HUES64 (cell line): ENCODE measurements at regions not wholly inside any gene's neighbourhood (a gene's known extent, or its start where the extent isn't known, plus 50 kb on each side); places are given as distances from the start of the nearest gene placed in this dataset.

Source experiments
- H3K27ac ChIP-seq: 2 replicates; pipeline ENCODE4 v1.7.0; 2013; ENCODE audit warnings: low read depth, low read length, inconsistent platforms
- H3K27me3 ChIP-seq: 2 replicates; pipeline ENCODE4 v1.6.1; 2013; ENCODE audit warnings: mild to moderate bottlenecking, low read length; ENCODE audit not compliant: insufficient read depth
- H3K36me3 ChIP-seq: 2 replicates; pipeline ENCODE4 v1.6.1; 2013; ENCODE audit warnings: mild to moderate bottlenecking, low read length; ENCODE audit not compliant: insufficient read depth
- H3K4me1 ChIP-seq: 2 replicates; pipeline ENCODE4 v1.6.1; 2013; ENCODE audit warnings: mild to moderate bottlenecking, low read length, moderate library complexity; ENCODE audit not compliant: insufficient read depth
- H3K4me3 ChIP-seq: 2 replicates; pipeline ENCODE4 v1.5.1; 2013; ENCODE audit warnings: mild to moderate bottlenecking, low read length, moderate library complexity
- H3K9ac ChIP-seq: 2 replicates; pipeline ENCODE4 v1.6.1; 2013; ENCODE audit warnings: mild to moderate bottlenecking, low read depth, low read length
- H3K9me3 ChIP-seq: 2 replicates; pipeline ENCODE4 v1.6.1; 2013; ENCODE audit warnings: low read depth, low read length; ENCODE audit not compliant: insufficient read depth
- WGBS: fragments of 150-250, 120-280 bp; methylation state at CpG from one replicate; pipeline ENCODE4 v1.1.7; 2013; ENCODE audit warnings: missing lambda C conversion rate; 5-methylcytosine and 5-hydroxymethylcytosine counted together

GRCh38 chr1:234698686-234699085 lies 88.7 kb upstream of the IRF2BP2 start:
- WGBS = 97% methylated on average over 6 of the region's 6 CpGs
- Histone ChIP-seq H3K4me1 (no peaks in the 10 kb centered on the region), H3K27ac (no peak overlapping the region), H3K27me3 (no peaks in the 10 kb centered on the region), H3K4me3 (no peak overlapping the region), H3K9me3 (no peaks in the 10 kb centered on the region), H3K36me3 (no peaks in the 10 kb centered on the region), H3K9ac (no peak overlapping the region)

GRCh38 chr1:234697741-234698140 lies 87.8 kb upstream of the IRF2BP2 start:
- no peaks in the 10 kb centered on the region for H3K4me1 ChIP-seq
- no peak overlapping the region for H3K4me3 ChIP-seq
- H3K27me3 ChIP-seq = no peaks in the 10 kb centered on the region
- no peaks in the 10 kb centered on the region for H3K9me3 ChIP-seq
- WGBS = 98% methylated on average over 8 of the region's 8 CpGs
- no peaks in the 10 kb centered on the region for H3K36me3 ChIP-seq
- no peak overlapping the region for H3K9ac ChIP-seq
- H3K27ac ChIP-seq = no peak overlapping the region

- WGBS = 100% methylated on average over 1 of the region's 1 CpG
- Histone ChIP-seq H3K4me1 (no peaks in the 10 kb centered on the region), H3K36me3 (no peaks in the 10 kb centered on the region), H3K9ac (no peak overlapping the region), H3K9me3 (no peaks in the 10 kb centered on the region), H3K4me3 (no peak overlapping the region), H3K27me3 (no peaks in the 10 kb centered on the region), H3K27ac (no peak overlapping the region)
Observed at GRCh38 chr1:234697015-234697414, 87.0 kb upstream of the IRF2BP2 start.

DNA sequence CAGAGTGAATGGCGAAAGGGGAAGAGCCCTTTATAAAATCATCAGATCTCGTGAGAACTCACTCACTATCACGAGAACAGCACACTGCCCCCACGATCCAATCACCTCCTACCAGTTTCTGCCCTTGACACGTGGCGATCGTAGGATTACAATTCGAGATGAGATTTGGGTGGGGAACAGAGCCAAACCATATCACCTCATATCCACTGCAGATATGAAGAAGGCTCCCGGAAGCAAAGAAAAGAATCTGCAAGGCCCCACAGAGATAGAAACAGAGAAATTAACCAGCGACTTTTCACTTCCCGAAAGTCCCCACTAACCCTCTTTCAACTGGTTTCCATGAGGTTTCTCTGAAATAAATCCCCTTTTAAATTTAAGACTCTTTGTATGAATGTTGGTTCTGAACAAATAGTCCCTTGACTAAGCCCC lies 86.2 kb upstream of the IRF2BP2 start:
- Histone ChIP-seq H3K27me3 (no peaks in the 10 kb centered on the region), H3K4me1 (no peaks in the 10 kb centered on the region), H3K9ac (no peak overlapping the region), H3K4me3 (no peak overlapping the region), H3K27ac (no peak overlapping the region), H3K9me3 (no peaks in the 10 kb centered on the region), H3K36me3 (no peaks in the 10 kb centered on the region)
- WGBS = 94% methylated on average over 11 of the region's 11 CpGs

DNA sequence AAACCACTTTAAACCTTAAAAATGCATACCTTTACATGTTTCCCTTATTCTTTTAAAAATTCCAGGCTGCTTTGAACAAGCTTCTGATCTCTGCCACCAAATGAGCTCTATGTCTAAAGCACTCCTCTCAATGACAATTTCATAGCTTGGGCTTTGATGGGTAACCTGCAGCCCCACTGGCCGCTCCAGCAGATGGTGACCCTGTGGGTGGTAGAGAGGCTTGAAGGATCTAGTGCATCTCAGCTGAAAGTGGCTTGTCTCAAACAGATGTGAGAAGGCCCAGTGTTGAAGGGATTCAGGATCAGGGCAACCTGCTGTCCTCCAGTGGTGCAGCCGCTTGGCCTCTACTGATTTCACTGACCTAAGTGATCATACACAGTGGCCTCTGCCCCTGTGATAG lies 84.7 kb upstream of the IRF2BP2 start:
- H3K27me3 ChIP-seq = no peaks in the 10 kb centered on the region
- H3K4me3 ChIP-seq = no peak overlapping the region
- 93% methylated on average over 2 of the region's 2 CpGs for WGBS
- no peaks in the 10 kb centered on the region for H3K36me3 ChIP-seq
- no peak overlapping the region for H3K27ac ChIP-seq
- H3K4me1 ChIP-seq = no peaks in the 10 kb centered on the region
- no peak overlapping the region for H3K9ac ChIP-seq
- no peaks in the 10 kb centered on the region for H3K9me3 ChIP-seq

DNA sequence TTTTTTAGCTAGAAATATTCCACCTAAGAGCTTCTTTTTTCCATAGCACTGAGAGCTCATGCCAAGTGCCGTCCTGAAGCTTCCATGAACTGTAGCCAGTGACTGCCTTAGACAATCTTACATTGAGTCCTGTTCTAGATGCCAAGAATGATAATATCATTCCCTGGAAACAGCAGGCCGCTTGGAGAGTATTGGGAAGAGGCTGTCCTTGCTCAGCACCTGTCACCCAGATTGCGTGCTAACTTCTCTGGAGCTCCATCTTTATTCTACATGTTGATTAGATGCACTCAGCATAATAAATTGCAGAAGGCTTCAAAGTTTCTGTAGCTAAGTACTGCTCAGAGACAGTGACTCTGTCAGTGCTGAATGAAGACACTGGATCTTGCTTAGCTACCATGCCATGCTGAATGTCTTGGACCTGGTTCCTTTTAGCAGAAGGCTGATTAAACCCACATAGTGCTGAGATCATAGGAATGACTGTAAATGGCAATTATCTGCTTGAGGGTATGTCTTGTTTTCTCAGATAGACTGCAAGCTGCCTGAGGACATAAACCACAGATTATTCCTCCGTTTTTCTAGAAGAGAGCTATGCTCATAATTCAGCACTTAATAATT lies 83.1 kb upstream of the IRF2BP2 start:
- Histone ChIP-seq H3K4me1 (no peaks in the 10 kb centered on the region), H3K27ac (no peak overlapping the region), H3K9ac (no peak overlapping the region), H3K27me3 (no peaks in the 10 kb centered on the region), H3K36me3 (no peaks in the 10 kb centered on the region), H3K4me3 (no peak overlapping the region), H3K9me3 (no peaks in the 10 kb centered on the region)
- WGBS = 91% methylated on average over 3 of the region's 4 CpGs

DNA sequence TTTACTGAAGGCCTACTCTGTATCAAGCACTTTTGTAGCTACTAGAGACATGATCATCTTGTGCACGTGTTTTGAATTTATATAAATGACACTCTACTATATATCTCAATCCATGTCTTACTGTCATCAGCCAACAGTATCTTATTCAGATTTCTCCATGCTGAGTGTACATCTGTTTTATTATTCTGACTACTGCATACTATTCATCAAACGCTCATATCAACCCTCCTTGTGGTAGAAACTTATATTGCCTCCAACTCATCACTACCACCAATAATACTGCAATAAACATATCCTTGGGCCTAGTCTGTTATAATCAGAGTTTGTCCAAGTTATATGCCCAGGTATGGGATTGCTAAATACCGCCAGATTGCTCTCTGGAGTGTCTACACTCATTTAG lies 81.6 kb upstream of the IRF2BP2 start:
- Histone ChIP-seq H3K27ac (no peak overlapping the region), H3K36me3 (no peaks in the 10 kb centered on the region), H3K4me3 (no peak overlapping the region), H3K27me3 (no peaks in the 10 kb centered on the region), H3K4me1 (no peaks in the 10 kb centered on the region), H3K9ac (no peak overlapping the region), H3K9me3 (no peaks in the 10 kb centered on the region)
- 89% methylated on average over 3 of the region's 3 CpGs for WGBS

GRCh38 chr1:234690872-234691271 lies 80.9 kb upstream of the IRF2BP2 start:
- Histone ChIP-seq H3K36me3 (no peaks in the 10 kb centered on the region), H3K4me3 (no peak overlapping the region), H3K27ac (no peak overlapping the region), H3K4me1 (no peaks in the 10 kb centered on the region), H3K9ac (no peak overlapping the region), H3K27me3 (no peaks in the 10 kb centered on the region), H3K9me3 (peaks cover 2% of the 10 kb centered on the region; the same call in 1 of the 2 replicates)
- WGBS = 100% methylated on average over 1 of the region's 2 CpGs

GRCh38 chr1:234689236-234689635 lies 79.3 kb upstream of the IRF2BP2 start:
- Histone ChIP-seq H3K9ac (no peak overlapping the region), H3K4me3 (no peak overlapping the region), H3K36me3 (no peaks in the 10 kb centered on the region), H3K27ac (no peak overlapping the region), H3K4me1 (peaks cover 6% of the 10 kb centered on the region; the same call in 1 of the 2 replicates), H3K27me3 (no peaks in the 10 kb centered on the region), H3K9me3 (peaks cover 7% of the 10 kb centered on the region; the same call in 1 of the 2 replicates)
- WGBS = 93% methylated on average over 3 of the region's 3 CpGs

DNA sequence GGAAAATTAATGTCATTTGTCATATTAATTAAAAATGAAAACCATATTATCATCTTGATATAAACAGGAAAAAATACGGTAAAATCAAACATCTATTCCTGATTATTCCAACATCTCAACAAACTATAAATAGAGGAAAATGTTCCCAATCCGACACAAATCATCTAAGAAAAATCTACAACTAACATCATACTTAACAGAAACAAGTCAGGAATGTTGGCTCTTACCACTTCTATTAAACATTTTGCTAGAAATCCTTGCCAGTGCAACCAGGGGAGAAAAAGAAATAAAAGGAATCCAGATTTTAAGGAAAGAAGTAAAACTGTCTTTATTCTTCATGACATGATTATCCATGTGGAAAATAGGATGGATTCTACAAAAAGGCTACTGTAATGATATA lies 77.0 kb upstream of the IRF2BP2 start:
- no peak overlapping the region for H3K4me3 ChIP-seq
- H3K9ac ChIP-seq = no peak overlapping the region
- WGBS = 92% methylated on average over 2 of the region's 2 CpGs
- peaks cover 12% of the 10 kb centered on the region for H3K4me1 ChIP-seq
- H3K9me3 ChIP-seq = peaks cover 7% of the 10 kb centered on the region; the same call in 1 of the 2 replicates
- no peaks in the 10 kb centered on the region for H3K27me3 ChIP-seq
- H3K36me3 ChIP-seq = no peaks in the 10 kb centered on the region
- no peak overlapping the region for H3K27ac ChIP-seq

GRCh38 chr1:234686035-234686434 lies 76.1 kb upstream of the IRF2BP2 start:
- 100% methylated on average over 1 of the region's 1 CpG for WGBS

DNA sequence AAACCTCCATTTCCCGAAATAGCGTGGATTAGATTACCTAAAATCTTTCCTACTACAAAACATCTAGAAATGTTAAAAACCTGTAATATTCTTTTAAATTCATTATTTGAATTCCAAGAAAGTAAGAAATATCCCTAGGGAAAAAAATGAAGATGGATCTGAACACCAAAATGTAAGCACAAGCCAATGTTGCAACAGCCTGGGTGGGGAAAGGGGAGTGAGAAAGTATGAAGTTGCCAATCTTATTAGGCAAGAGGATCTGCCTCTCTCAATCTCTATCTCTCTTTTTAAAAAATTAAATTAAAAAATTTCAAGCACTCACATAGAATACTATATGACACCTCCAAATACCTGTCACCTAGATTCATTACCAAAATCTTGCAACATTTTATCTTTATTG lies 74.9 kb upstream of the IRF2BP2 start:
- no peaks in the 10 kb centered on the region for H3K36me3 ChIP-seq
- H3K9ac ChIP-seq = no peak overlapping the region
- peaks cover 7% of the 10 kb centered on the region; the same call in 1 of the 2 replicates for H3K9me3 ChIP-seq
- H3K4me1 ChIP-seq = peaks cover 12% of the 10 kb centered on the region
- H3K27me3 ChIP-seq = no peaks in the 10 kb centered on the region
- no peak overlapping the region for H3K4me3 ChIP-seq
- WGBS = 100% methylated on average over 2 of the region's 2 CpGs
- no peak overlapping the region for H3K27ac ChIP-seq

More at GRCh38 chr1:234686035-234686434, 76.1 kb upstream of the IRF2BP2 start:
- Histone ChIP-seq H3K36me3 (no peaks in the 10 kb centered on the region), H3K27me3 (no peaks in the 10 kb centered on the region), H3K4me1 (peaks cover 12% of the 10 kb centered on the region), H3K9ac (no peak overlapping the region), H3K9me3 (peaks cover 7% of the 10 kb centered on the region; the same call in 1 of the 2 replicates), H3K4me3 (no peak overlapping the region), H3K27ac (no peak overlapping the region)
